PC-3 (cell line): ENCODE measurements at regions not wholly inside any gene's neighbourhood (a gene's known extent, or its start where the extent isn't known, plus 50 kb on each side); places are given as distances from the start of the nearest gene placed in this dataset.

Experiments
- CTCF ChIP-seq: fragments of 300-600 bp; sonication (generic); conservative IDR thresholded peaks from 2 replicates; pipeline ENCODE4 v1.5.1; 2017; ENCODE audit warnings: antibody characterized with exemption, low read depth, mild to moderate bottlenecking, low read length
- EZH2 ChIP-seq: fragments of 300-600 bp; sonication (generic); IDR thresholded peaks from one replicate; pipeline ENCODE4 v1.6.1; 2017; ENCODE audit warnings: antibody characterized with exemption, mild to moderate bottlenecking, low read length; ENCODE audit not compliant: unreplicated experiment

- TF ChIP-seq CTCF (no peak), EZH2 (no peak)
These were observed 102.9 kb downstream of the TRIM29 start for GRCh38 chr11:120034881-120035630.
